Peyer's patch (tissue), 4 donors: ENCODE measurements at regions not wholly inside any gene's neighbourhood (a gene's known extent, or its start where the extent isn't known, plus 50 kb on each side); places are given as distances from the start of the nearest gene placed in this dataset.

ENCODE experiments used
- DNase-seq, 3 donors: peaks; one replicate each; pipeline ENCODE4 v3.0.0-alpha.2; 2017 to 2019
- H3K27ac ChIP-seq, 4 donors: fragments of 200-600 bp; sonication (generic); one replicate each; pipeline ENCODE4 v1.5.1; 2016 to 2019
- H3K27me3 ChIP-seq, 2 donors: fragments of 200-600 bp; sonication (generic); one replicate each; pipeline ENCODE4 v1.5.1; 2019
- H3K36me3 ChIP-seq, 3 donors: fragments of 200-600 bp; sonication (generic); one replicate each; pipeline ENCODE4 v1.5.1; 2016 to 2019
- H3K4me1 ChIP-seq, 4 donors: fragments of 200-600 bp; sonication (generic); one replicate each; pipeline ENCODE4 v1.5.1; 2016 to 2019
- H3K4me3 ChIP-seq, 4 donors: fragments of 200-600 bp; sonication (generic); 1 replicate in 3 of 4; 2 replicates in 1 of 4; pipeline ENCODE4 v1.5.1; 2016 to 2019; ENCODE audit warnings: mild to moderate bottlenecking in 1 of 4
- H3K9me3 ChIP-seq, 4 donors: fragments of 200-600 bp; sonication (generic); one replicate each; pipeline ENCODE4 v1.5.1; 2016 to 2019; ENCODE audit warnings: mild to moderate bottlenecking in 1 of 4
- CTCF ChIP-seq, 6 experiments: fragments of 450-650 bp in 4 of 6; fragments of 200-600 bp in 2 of 6; sonication (generic) in 1 of 6; IDR thresholded peaks; one replicate each; pipeline ENCODE4 v1.5.1; 2017 to 2019; ENCODE audit warnings: antibody characterized with exemption in 6 of 6, mild to moderate bottlenecking in 3 of 6, moderate library complexity in 1 of 6
- POLR2A ChIP-seq, 2 donors: fragments of 450-650 bp; IDR thresholded peaks; one replicate each; pipeline ENCODE4 v1.5.1; 2017; ENCODE audit warnings: antibody characterized with exemption in 2 of 2, mild to moderate bottlenecking in 2 of 2, moderate library complexity in 2 of 2

- no peaks in the 10 kb centered on the region for H3K36me3 ChIP-seq
- no peaks in the 10 kb centered on the region for H3K9me3 ChIP-seq
- H3K27me3 ChIP-seq, result no peaks in the 10 kb centered on the region
- H3K27ac ChIP-seq, result no peak overlapping the region
- H3K4me3 ChIP-seq, result no peak overlapping the region
- no peaks in the 10 kb centered on the region for H3K4me1 ChIP-seq
- TF ChIP-seq POLR2A (IDR thresholded peaks at IDR 0.05), result no peak
- no peak for TF ChIP-seq CTCF (IDR thresholded peaks at IDR 0.05)
- no peak for DNase-seq
Measured at GRCh38 chr20:20795119-20795518, 82.7 kb upstream of the RALGAPA2 start.

DNA sequence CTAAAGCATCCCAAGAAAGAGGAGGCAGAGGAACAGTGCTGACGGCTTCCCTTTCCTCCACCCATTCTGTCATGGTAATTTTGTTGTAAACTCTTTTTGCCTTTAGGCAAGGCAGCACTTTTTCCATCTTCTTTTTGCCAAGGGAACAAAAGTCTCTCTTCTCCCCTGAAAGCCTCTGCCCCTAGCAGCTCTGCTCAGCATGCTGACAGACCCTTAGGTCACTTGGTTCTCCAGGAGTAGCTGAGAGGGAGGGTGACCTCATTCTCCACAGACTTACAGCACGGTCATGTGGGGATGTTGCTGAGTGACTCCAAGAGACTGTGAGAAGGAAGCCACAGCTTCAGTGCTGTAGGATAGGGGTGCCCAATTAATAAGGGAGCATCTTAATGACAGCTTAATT lies 81.1 kb upstream of the RALGAPA2 start:
- H3K4me1 ChIP-seq, result no peaks in the 10 kb centered on the region
- TF ChIP-seq CTCF (IDR thresholded peaks at IDR 0.05), result no peak
- TF ChIP-seq POLR2A (IDR thresholded peaks at IDR 0.05), result no peak
- H3K27me3 ChIP-seq, result no peaks in the 10 kb centered on the region

DNA sequence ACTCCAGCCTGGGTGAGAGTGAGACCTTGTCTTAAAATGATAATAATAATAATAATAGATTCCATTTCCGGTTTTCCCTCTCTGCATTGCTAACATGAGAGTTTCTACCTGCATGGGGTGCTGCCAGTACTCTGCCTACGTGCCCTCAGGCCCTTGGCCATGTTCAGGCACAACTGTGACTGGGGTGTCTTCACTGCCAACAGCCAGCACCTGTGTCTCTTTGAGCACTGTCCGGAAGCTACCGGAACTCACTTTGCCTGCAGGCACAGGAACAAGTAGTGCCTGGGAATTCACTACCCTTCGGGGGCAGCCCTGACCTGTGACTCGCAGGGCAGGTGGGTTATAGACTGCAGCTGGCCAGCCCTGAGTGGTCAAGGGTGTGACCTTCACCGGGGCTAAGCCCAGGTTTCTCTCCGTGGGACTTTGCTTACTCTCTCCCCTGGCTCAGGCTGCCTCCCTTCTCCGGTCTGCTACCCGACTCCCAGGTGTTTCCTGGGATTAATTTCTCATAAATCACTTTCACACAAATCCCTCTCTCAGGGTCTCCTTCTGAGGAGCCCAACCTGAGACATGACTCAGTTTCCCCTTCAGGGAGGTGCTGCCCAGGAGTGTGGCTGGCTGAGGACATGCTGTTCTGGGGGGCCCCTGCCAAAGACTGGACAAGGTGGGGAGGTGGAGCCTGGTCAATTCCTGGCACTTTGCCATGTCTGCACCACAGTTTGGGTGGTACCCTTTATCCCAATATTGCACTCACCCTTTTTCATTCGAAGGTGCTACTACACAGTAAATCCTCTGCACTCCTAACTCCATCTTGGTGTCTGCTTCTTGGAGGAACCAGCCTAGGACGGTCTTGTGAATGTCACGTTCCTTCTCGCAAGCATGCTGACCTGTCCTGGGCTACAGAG lies 79.5 kb upstream of the RALGAPA2 start:
- no peak overlapping the region for H3K27ac ChIP-seq
- no peak for TF ChIP-seq POLR2A (IDR thresholded peaks at IDR 0.05)
- TF ChIP-seq CTCF (IDR thresholded peaks at IDR 0.05), result no peak
- peaks cover 0 to 3% (median 0%) of the 10 kb centered on the region in 4 donors for H3K9me3 ChIP-seq
- no peaks in the 10 kb centered on the region for H3K36me3 ChIP-seq
- no peaks in the 10 kb centered on the region for H3K27me3 ChIP-seq
- no peak overlapping the region for H3K4me3 ChIP-seq
- no peaks in the 10 kb centered on the region for H3K4me1 ChIP-seq
- no peak for DNase-seq

More for the DNA sequence above, 81.1 kb upstream of the RALGAPA2 start:
- Histone ChIP-seq H3K4me3 (no peak overlapping the region), H3K27ac (no peak overlapping the region), H3K36me3 (no peaks in the 10 kb centered on the region), H3K9me3 (no peaks in the 10 kb centered on the region)
- DNase-seq, result no peak

DNA sequence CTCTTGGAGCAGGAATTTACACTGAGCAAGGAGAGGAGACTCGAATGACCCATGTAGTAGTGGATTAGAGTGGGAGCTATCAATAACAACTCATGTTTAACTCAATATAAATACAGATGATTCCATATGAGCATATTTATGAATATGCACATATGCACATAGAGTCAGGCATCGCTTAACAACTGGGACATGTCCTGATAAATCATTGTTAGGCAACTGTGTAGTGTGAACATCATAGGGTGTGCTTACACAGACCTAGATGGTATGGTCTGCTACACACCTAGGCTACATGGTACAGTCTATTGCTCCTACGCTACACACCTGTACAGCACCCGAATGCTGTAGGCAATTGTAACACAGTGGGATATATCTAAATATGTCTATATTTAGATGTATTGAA lies 75.9 kb upstream of the RALGAPA2 start:
- no peak for TF ChIP-seq POLR2A (IDR thresholded peaks at IDR 0.05)
- no peak for TF ChIP-seq CTCF (IDR thresholded peaks at IDR 0.05)

GRCh38 chr20:20786428-20786827 lies 74.0 kb upstream of the RALGAPA2 start:
- H3K36me3 ChIP-seq, result no peaks in the 10 kb centered on the region
- no peak for DNase-seq
- no peak overlapping the region for H3K4me3 ChIP-seq
- TF ChIP-seq CTCF (IDR thresholded peaks at IDR 0.05) (no peak), POLR2A (IDR thresholded peaks at IDR 0.05) (no peak)
- no peaks in the 10 kb centered on the region for H3K27me3 ChIP-seq
- peaks cover 0 to 4% (median 0%) of the 10 kb centered on the region in 4 donors for H3K9me3 ChIP-seq
- H3K4me1 ChIP-seq, result no peaks in the 10 kb centered on the region
- no peak overlapping the region for H3K27ac ChIP-seq

More for the DNA sequence above, 75.9 kb upstream of the RALGAPA2 start:
- Histone ChIP-seq H3K27ac (no peak overlapping the region), H3K9me3 (peaks cover 0 to 4% (median 0%) of the 10 kb centered on the region in 4 donors), H3K27me3 (no peaks in the 10 kb centered on the region), H3K4me1 (no peaks in the 10 kb centered on the region), H3K4me3 (no peak overlapping the region), H3K36me3 (no peaks in the 10 kb centered on the region)
- no peak for DNase-seq
